HFFc6 (cell line): ENCODE measurements at regions not wholly inside any gene's neighbourhood (a gene's known extent, or its start where the extent isn't known, plus 50 kb on each side); places are given as distances from the start of the nearest gene placed in this dataset.

Source experiments
- DNase-seq: peaks from one replicate; pipeline ENCODE4 v3.0.0-alpha.2; 2018
- H3K27ac Mint-ChIP-seq: 2 replicates; pipeline ENCODE4 v1.8.0; 2020; ENCODE audit warnings: mild to moderate bottlenecking, mixed read lengths
- H3K27me3 Mint-ChIP-seq: 2 replicates; pipeline ENCODE4 v1.8.0; 2021; ENCODE audit warnings: mild to moderate bottlenecking, moderate library complexity, mixed read lengths; ENCODE audit not compliant: insufficient read depth
- H3K36me3 Mint-ChIP-seq: 2 replicates; pipeline ENCODE4 v1.8.0; 2021; ENCODE audit warnings: low read depth, mixed read lengths
- H3K4me1 Mint-ChIP-seq: 2 replicates; pipeline ENCODE4 v1.8.0; 2020; ENCODE audit warnings: low read depth, mixed read lengths
- H3K4me3 Mint-ChIP-seq: 2 replicates; pipeline ENCODE4 v1.8.0; 2020; ENCODE audit warnings: mild to moderate bottlenecking, moderate library complexity, mixed read lengths
- H3K9me3 Mint-ChIP-seq: 2 replicates; pipeline ENCODE4 v1.8.0; 2020; ENCODE audit warnings: mild to moderate bottlenecking, mixed read lengths
- TF ChIP-seq, protein P1 (sequence below): fragments of 200-600 bp; sonication (generic); IDR thresholded peaks from 2 replicates; pipeline ENCODE4 v1.5.0; 2021; ENCODE audit warnings: antibody characterized with exemption, mild to moderate bottlenecking

GRCh38 chr1:181344091-181344490 is 139.2 kb upstream of the CACNA1E start:
- no peaks in the 10 kb centered on the region for H3K9me3 Mint-ChIP-seq
- no peaks in the 10 kb centered on the region for H3K36me3 Mint-ChIP-seq
- H3K4me1 Mint-ChIP-seq = no peaks in the 10 kb centered on the region
- DNase-seq = no peak
- H3K4me3 Mint-ChIP-seq = no peak overlapping the region
- peaks cover 22% of the 10 kb centered on the region for H3K27me3 Mint-ChIP-seq
- TF ChIP-seq, protein P1, sequence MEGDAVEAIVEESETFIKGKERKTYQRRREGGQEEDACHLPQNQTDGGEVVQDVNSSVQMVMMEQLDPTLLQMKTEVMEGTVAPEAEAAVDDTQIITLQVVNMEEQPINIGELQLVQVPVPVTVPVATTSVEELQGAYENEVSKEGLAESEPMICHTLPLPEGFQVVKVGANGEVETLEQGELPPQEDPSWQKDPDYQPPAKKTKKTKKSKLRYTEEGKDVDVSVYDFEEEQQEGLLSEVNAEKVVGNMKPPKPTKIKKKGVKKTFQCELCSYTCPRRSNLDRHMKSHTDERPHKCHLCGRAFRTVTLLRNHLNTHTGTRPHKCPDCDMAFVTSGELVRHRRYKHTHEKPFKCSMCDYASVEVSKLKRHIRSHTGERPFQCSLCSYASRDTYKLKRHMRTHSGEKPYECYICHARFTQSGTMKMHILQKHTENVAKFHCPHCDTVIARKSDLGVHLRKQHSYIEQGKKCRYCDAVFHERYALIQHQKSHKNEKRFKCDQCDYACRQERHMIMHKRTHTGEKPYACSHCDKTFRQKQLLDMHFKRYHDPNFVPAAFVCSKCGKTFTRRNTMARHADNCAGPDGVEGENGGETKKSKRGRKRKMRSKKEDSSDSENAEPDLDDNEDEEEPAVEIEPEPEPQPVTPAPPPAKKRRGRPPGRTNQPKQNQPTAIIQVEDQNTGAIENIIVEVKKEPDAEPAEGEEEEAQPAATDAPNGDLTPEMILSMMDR = no peak
- H3K27ac Mint-ChIP-seq = no peak overlapping the region

- Mint-ChIP-seq H3K4me3 (no peak overlapping the region), H3K27me3 (peaks cover 22% of the 10 kb centered on the region), H3K36me3 (no peaks in the 10 kb centered on the region), H3K9me3 (no peaks in the 10 kb centered on the region), H3K27ac (no peak overlapping the region), H3K4me1 (no peaks in the 10 kb centered on the region)
- no peak for DNase-seq
- TF ChIP-seq, protein P1 = no peak
Observed at GRCh38 chr1:181345146-181345545, 138.2 kb upstream of the CACNA1E start.

DNA sequence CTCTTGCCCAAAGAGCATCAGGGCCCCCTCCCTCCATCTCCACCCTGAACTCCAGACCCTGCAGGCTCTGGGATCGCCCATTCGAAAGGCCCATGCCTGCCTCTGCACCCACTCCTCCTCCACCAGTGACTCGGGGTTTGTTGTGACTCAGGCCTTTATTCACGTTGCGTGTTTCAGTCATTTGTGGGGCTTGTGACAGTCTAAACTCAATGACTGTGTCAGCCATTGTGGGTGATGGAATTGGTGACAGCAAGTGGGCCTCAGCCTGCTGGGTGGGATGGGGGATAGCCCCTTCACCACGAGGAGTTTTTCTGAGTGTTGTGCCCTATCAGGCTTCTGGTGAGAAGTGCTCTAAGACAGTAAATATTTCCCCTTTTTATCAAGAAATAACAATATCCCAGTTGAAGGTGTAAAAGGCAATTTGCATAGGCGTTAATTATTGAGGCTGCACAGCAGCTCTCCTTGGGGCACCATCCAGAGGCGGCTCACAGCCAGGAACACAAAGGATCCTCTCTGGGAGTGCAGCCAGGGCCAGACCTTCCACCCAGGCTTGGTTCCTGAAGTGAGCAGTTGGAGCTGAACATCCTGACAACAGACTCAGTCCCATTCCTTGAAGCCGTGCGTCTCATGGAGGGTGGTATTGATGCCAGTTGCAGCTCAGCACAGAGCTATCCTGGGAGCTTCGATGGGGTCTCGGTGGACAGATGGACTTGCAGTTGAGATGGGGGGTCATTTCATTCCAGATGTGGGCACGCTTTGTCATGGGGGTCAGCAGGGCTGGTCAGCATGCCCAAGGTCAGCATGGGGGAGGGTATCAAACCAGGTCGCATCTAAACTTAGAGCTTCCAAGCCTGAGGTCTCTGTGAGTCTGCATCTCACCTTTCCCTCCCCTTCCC is 135.6 kb upstream of the CACNA1E start:
- DNase-seq = no peak
- H3K27me3 Mint-ChIP-seq = peaks cover 18% of the 10 kb centered on the region
- no peaks in the 10 kb centered on the region for H3K9me3 Mint-ChIP-seq
- no peak overlapping the region for H3K27ac Mint-ChIP-seq
- no peak overlapping the region for H3K4me3 Mint-ChIP-seq
- H3K36me3 Mint-ChIP-seq = no peaks in the 10 kb centered on the region
- TF ChIP-seq, protein P1 = no peak
- H3K4me1 Mint-ChIP-seq = no peaks in the 10 kb centered on the region

DNA sequence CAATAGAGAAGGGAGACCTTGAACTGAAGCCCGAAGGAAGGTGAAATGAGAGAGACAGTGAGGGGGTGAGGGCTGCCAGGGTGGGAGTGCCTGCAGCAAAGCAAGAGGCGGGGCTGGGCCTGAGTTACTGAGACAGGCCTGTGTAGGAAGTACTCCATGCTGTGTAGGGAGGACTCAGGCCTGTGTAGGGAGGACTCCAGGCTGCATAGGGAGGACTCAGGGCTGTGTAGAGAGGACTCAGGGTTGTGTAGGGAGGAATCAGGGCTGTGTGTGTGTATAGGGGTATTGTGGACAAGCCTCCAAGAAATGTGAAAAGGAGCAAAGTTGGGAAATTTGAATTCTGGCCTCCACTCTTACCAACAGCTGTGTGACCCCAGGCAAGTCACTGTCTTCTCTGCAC is 133.8 kb upstream of the CACNA1E start:
- no peaks in the 10 kb centered on the region for H3K9me3 Mint-ChIP-seq
- no peak for DNase-seq
- no peaks in the 10 kb centered on the region for H3K36me3 Mint-ChIP-seq
- no peak overlapping the region for H3K4me3 Mint-ChIP-seq
- H3K27me3 Mint-ChIP-seq = peaks cover 13% of the 10 kb centered on the region
- TF ChIP-seq, protein P1 = no peak
- no peaks in the 10 kb centered on the region for H3K4me1 Mint-ChIP-seq
- no peak overlapping the region for H3K27ac Mint-ChIP-seq

GRCh38 chr1:181350131-181350530 is 133.2 kb upstream of the CACNA1E start:
- Mint-ChIP-seq H3K27ac (no peak overlapping the region), H3K9me3 (no peaks in the 10 kb centered on the region), H3K4me1 (no peaks in the 10 kb centered on the region), H3K36me3 (no peaks in the 10 kb centered on the region), H3K27me3 (peaks cover 13% of the 10 kb centered on the region), H3K4me3 (no peak overlapping the region)
- TF ChIP-seq, protein P1 = no peak
- no peak for DNase-seq
